ENCODE measurements at regions not wholly inside any gene's neighbourhood (a gene's known extent, or its start where the extent isn't known, plus 50 kb on each side); places are given as distances from the start of the nearest gene placed in this dataset.
"Not testable (repeated sequence)": the region's sequence is repeated elsewhere in the genome, so short reads cannot be mapped to it uniquely, and the experiment has no call there.

- intact Hi-C loops (cut with micrococcal nuclease): no loop called here
- DNase-seq (no peak), ATAC-seq (no peak)
These were observed 103.5 kb downstream of the OLFM1 start for GRCh38 chr9:135190789-135191577.

GRCh38 chr9:135192686-135193085, 105.2 kb downstream of the OLFM1 start:
- ATAC-seq: no peak
- intact Hi-C loops (cut with micrococcal nuclease): no loop called here

GRCh38 chr9:135195975-135196374, 108.5 kb downstream of the OLFM1 start:
- DNase-seq; ATAC-seq; intact Hi-C loops (cut with micrococcal nuclease): not testable (repeated sequence)

More at GRCh38 chr9:135192686-135193085, 105.2 kb downstream of the OLFM1 start:
- no peak for DNase-seq

GRCh38 chr9:135196474-135196873, 109.0 kb downstream of the OLFM1 start:
- intact Hi-C loops (cut with micrococcal nuclease): no loop called here
- ATAC-seq (no peak), DNase-seq (no peak)

DNA sequence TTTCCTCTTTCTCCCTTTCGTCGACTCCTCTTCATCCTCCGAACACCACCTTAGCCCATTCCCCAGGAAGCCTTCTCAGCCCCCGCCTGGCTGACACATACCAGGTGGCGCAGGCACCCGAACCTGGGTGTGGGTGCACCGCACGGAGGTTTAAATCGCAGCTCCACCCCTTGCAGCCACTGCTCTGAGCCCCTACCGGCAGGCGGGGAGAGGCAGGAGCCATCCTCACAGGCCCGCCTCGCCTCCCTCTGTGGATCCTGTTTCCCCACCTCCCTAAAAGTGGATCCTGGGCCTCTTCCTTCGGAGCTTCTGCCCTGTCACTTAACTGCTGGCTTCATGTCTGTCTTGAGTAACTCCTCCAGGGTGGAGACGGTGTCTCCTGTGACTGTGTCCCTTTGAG, 110.7 kb downstream of the OLFM1 start:
- ATAC-seq (no peak), DNase-seq (no peak)
- intact Hi-C loops (cut with micrococcal nuclease): no loop called here

- DNase-seq: no peak
- ATAC-seq: no peak
- intact Hi-C loops (cut with micrococcal nuclease): no loop called here
These were observed 111.3 kb downstream of the OLFM1 start for GRCh38 chr9:135198586-135199285.

- no peak for DNase-seq
- ATAC-seq: no peak
These were observed 112.0 kb downstream of the OLFM1 start for GRCh38 chr9:135199489-135199888.

GRCh38 chr9:135201711-135202110, 114.2 kb downstream of the OLFM1 start:
- DNase-seq: no peak
- intact Hi-C loops (cut with micrococcal nuclease): no loop called here
- ATAC-seq: no peak

More at GRCh38 chr9:135199489-135199888, 112.0 kb downstream of the OLFM1 start:
- intact Hi-C loops (cut with micrococcal nuclease): no loop called here

GRCh38 chr9:135204177-135204576, 116.7 kb downstream of the OLFM1 start:
- intact Hi-C loops (cut with micrococcal nuclease): no loop called here
- no peak for DNase-seq
- ATAC-seq: no peak

DNA sequence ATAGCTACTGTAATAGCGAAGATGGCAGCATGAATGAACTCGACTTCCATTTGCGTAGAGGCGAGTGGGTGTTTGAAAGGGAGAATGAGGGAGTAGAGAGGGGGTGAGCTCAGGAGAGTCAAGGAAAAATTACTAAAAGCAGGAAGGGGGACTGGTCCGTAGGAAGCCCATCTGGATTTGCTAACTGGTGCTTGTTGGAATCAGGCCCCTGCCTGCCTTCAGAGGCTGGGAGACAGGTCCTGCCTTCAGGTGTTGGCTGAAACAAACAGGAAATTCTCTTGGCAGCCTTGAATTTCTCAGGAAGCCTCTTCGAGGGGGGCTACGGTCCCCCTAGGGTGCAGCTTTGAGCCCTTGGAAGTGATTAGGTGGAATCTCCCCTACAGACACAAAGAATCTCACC, 121.7 kb downstream of the OLFM1 start:
- intact Hi-C loops (cut with micrococcal nuclease): no loop called here
- DNase-seq: no peak
- ATAC-seq: no peak

DNA sequence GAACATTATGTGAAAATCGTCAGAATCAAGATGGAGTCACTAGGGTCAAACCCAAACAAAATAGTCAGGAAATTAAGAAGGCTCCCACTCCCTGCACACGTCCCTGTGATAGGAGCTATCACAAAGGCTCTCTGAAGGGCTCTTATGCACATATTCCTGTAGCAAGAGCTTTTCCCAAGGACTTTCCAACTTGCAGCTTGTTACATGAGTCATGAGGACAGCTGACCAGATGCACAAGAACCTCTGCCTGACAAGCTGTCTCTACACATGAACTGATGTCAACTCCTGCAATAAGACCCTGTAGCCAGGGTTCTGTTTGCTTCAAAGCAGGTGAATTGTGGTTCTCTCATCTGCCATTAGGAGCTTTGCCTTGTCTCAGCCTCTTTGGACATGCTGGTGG, 122.4 kb downstream of the OLFM1 start:
- ATAC-seq (no peak), DNase-seq (no peak)
- intact Hi-C loops (cut with micrococcal nuclease): no loop called here

GRCh38 chr9:135210676-135211523, 123.4 kb downstream of the OLFM1 start:
- DNase-seq (no peak), ATAC-seq (no peak)
- intact Hi-C loops (cut with micrococcal nuclease): no loop called here

- DNase-seq (peak; percentile 13), ATAC-seq (no peak)
- intact Hi-C loops (cut with micrococcal nuclease): no loop called here
These were observed 124.0 kb downstream of the OLFM1 start for GRCh38 chr9:135211524-135211890.

DNA sequence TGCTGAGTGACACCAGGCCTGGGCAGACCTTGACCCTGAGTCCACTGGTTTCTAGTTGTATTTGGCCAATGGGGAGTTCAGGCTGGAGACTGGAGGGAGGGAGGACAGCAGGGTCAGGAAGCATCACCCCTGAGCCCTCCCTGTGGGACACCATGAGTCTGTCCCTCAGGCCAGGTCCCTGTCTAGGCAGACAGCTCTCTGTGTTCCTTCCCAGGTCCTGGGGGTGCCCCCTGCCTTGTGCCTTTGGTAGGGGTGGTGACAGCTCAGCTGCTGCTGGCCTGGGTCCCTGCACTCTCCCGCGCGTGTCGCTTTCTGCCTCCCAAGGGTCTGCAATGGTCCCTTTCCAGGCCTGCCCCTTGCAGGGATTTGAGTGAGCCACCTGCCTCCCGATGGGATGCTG, 125.5 kb downstream of the OLFM1 start:
- ATAC-seq (no peak), DNase-seq (peak; percentile 23)
- intact Hi-C loops (cut with micrococcal nuclease): no loop called here

GRCh38 chr9:135213566-135213965, 126.1 kb downstream of the OLFM1 start:
- DNase-seq: peak; percentile 11
- ATAC-seq: peak; percentile 26
- intact Hi-C loops (cut with micrococcal nuclease): no loop called here

GRCh38 chr9:135214054-135214640, 126.7 kb downstream of the OLFM1 start:
- DNase-seq: peak; percentile 19
- ATAC-seq: no peak
- intact Hi-C loops (cut with micrococcal nuclease): no loop called here

GRCh38 chr9:135214706-135215105, 127.2 kb downstream of the OLFM1 start:
- ATAC-seq (no peak), DNase-seq (peak; percentile 15)
- intact Hi-C loops (cut with micrococcal nuclease): no loop called here

GRCh38 chr9:135215571-135216161, 128.2 kb downstream of the OLFM1 start:
- DNase-seq (peak; percentile 68), ATAC-seq (peak; percentile 83)
- intact Hi-C loops (cut with micrococcal nuclease): no loop called here

- peak; percentile 6 for DNase-seq
- intact Hi-C loops (cut with micrococcal nuclease): no loop called here
- no peak for ATAC-seq
These were observed 128.8 kb downstream of the OLFM1 start for GRCh38 chr9:135216236-135216635.

Data from left ventricle myocardium superior (tissue), 1 donor.